Neural cell (in vitro differentiated cells): ENCODE measurements at regions not wholly inside any gene's neighbourhood (a gene's known extent, or its start where the extent isn't known, plus 50 kb on each side); places are given as distances from the start of the nearest gene placed in this dataset.

ENCODE experiments used
- H2AFZ ChIP-seq: fragments of 200-600, 300-800 bp; sonication (generic), shearing (Covaris generic); 2 replicates; pipeline ENCODE4 v1.6.0; 2014; ENCODE audit warnings: low read depth, mild to moderate bottlenecking, antibody characterized with exemption, low read length, moderate library complexity
- H3F3A ChIP-seq: fragments of 200-600 bp; shearing (Covaris generic); 2 replicates; pipeline ENCODE4 v1.6.1; 2016; ENCODE audit warnings: mild to moderate bottlenecking, moderate library complexity, mixed read lengths, antibody characterized with exemption, low read length; ENCODE audit not compliant: insufficient read depth, poor library complexity, severe bottlenecking
- H3K27ac ChIP-seq: fragments of 200-600, 300-800 bp; sonication (generic), shearing (Covaris generic); 2 replicates; pipeline ENCODE4 v1.5.1; 2014; ENCODE audit warnings: mild to moderate bottlenecking, low read length, moderate library complexity
- H3K27me3 ChIP-seq: fragments of 300-800, 200-600 bp; sonication (generic), shearing (Covaris generic); 2 replicates; pipeline ENCODE4 v1.6.0; 2014; ENCODE audit warnings: mild to moderate bottlenecking, low read depth, low read length, moderate library complexity; ENCODE audit not compliant: insufficient read depth
- H3K36me3 ChIP-seq: fragments of 300-800, 200-600 bp; sonication (generic), shearing (Covaris generic); 2 replicates; pipeline ENCODE4 v1.5.1; 2014; ENCODE audit warnings: mild to moderate bottlenecking, antibody characterized with exemption, low read length, moderate library complexity; ENCODE audit not compliant: insufficient read depth
- H3K4me2 ChIP-seq: fragments of 300-800, 200-600 bp; sonication (generic), shearing (Covaris generic); 2 replicates; pipeline ENCODE4 v1.6.0; 2014; ENCODE audit warnings: mild to moderate bottlenecking, low read length
- H3K4me3 ChIP-seq: fragments of 300-800, 200-600 bp; sonication (generic), shearing (Covaris generic); 2 replicates; pipeline ENCODE4 v1.5.1; 2014; ENCODE audit warnings: mild to moderate bottlenecking, low read length, moderate library complexity
- H3K79me2 ChIP-seq: fragments of 200-600 bp; shearing (Covaris generic); replicated peaks from 2 replicates; pipeline ENCODE4 v1.6.0; 2014; ENCODE audit warnings: mild to moderate bottlenecking, low read length, moderate library complexity; ENCODE audit not compliant: insufficient read depth
- H3K9ac ChIP-seq: fragments of 300-800, 200-600 bp; sonication (generic), shearing (Covaris generic); 2 replicates; pipeline ENCODE4 v1.6.1; 2016; ENCODE audit warnings: mild to moderate bottlenecking, low read length, mixed read lengths
- H3K9me2 ChIP-seq: fragments of 200-600 bp; shearing (Covaris generic); 2 replicates; pipeline ENCODE4 v1.6.1; 2016; ENCODE audit warnings: mild to moderate bottlenecking, low read length, mixed read lengths; ENCODE audit not compliant: insufficient read depth
- H3K9me3 ChIP-seq: fragments of 200-600, 300-800 bp; sonication (generic), shearing (Covaris generic); 2 replicates; pipeline ENCODE4 v1.6.1; 2016; ENCODE audit warnings: mild to moderate bottlenecking, mixed run types, low read length, moderate library complexity, mixed read lengths
- H4K20me1 ChIP-seq: fragments of 200-600 bp; shearing (Covaris generic); 2 replicates; pipeline ENCODE4 v1.6.1; 2016; ENCODE audit warnings: mild to moderate bottlenecking, mixed run types; ENCODE audit not compliant: insufficient read depth
- EP300 ChIP-seq: fragments of 450-650 bp; conservative IDR thresholded peaks from 2 replicates; pipeline ENCODE4 v1.6.1; 2014; ENCODE audit warnings: antibody characterized with exemption, mild to moderate bottlenecking, moderate library complexity; ENCODE audit not compliant: poor library complexity, severe bottlenecking
- EZH2 ChIP-seq: fragments of 200-600, 300-800 bp; shearing (Covaris generic), sonication (generic); IDR thresholded peaks from 2 replicates; pipeline ENCODE4 v1.6.1; 2014; ENCODE audit warnings: antibody characterized with exemption, low read length, borderline replicate concordance, mild to moderate bottlenecking; ENCODE audit not compliant: insufficient read depth, poor library complexity, severe bottlenecking
- MXI1 ChIP-seq: fragments of 450-650 bp; conservative IDR thresholded peaks from 2 replicates; pipeline ENCODE4 v1.6.1; 2014; ENCODE audit warnings: antibody characterized with exemption, mild to moderate bottlenecking; ENCODE audit not compliant: poor library complexity, severe bottlenecking
- POLR2AphosphoS5 ChIP-seq: IDR thresholded peaks from 2 replicates; pipeline ENCODE4 v1.6.1; 2012
- RAD21 ChIP-seq: fragments of 450-650 bp; conservative IDR thresholded peaks from 2 replicates; pipeline ENCODE4 v1.6.1; 2014; ENCODE audit warnings: antibody characterized with exemption, mild to moderate bottlenecking, moderate library complexity
- REST ChIP-seq: IDR thresholded peaks from 2 replicates; pipeline ENCODE4 v1.6.1; 2012; ENCODE audit warnings: borderline replicate concordance
- SMC3 ChIP-seq: fragments of 450-650 bp; conservative IDR thresholded peaks from 2 replicates; pipeline ENCODE4 v1.6.1; 2014; ENCODE audit warnings: antibody characterized with exemption, mild to moderate bottlenecking, moderate library complexity; ENCODE audit not compliant: poor library complexity
- TAF1 ChIP-seq: IDR thresholded peaks from 2 replicates; pipeline ENCODE4 v1.6.1; 2012; ENCODE audit warnings: low read depth
- TF ChIP-seq, protein P1 (sequence below): fragments of 450-650 bp; IDR thresholded peaks from 2 replicates; pipeline ENCODE4 v1.5.1; 2014; ENCODE audit warnings: antibody characterized with exemption, mild to moderate bottlenecking, moderate library complexity; ENCODE audit not compliant: poor library complexity, severe bottlenecking

DNA sequence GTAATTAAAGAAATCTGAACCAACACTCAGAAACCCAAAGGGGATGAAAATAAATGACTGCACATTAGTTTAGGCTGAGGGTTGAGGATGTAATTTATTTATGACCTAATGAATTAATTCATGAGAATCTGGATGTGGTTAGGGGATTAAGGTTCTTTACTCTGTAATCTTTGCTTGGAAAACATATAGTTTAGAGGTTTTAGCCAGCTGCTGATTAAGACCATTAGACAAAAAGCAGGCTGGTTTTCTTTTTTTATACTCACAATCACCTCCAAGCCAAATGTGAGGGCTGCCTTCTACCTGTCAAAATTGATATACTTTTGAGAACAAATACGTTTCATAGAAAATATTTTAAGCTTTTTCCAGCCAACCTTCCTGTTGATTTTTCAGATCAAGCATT is 2705.8 kb downstream of the PCDH7 start:
- H3K36me3 ChIP-seq: no peaks in the 10 kb centered on the region
- H3F3A ChIP-seq: no peaks in the 10 kb centered on the region
- H3K9ac ChIP-seq: no peak overlapping the region
- no peak overlapping the region for H2AFZ ChIP-seq
- H3K4me3 ChIP-seq: no peak overlapping the region
- H3K4me2 ChIP-seq: no peak overlapping the region
- no peaks in the 10 kb centered on the region for H3K9me2 ChIP-seq
- H4K20me1 ChIP-seq: no peaks in the 10 kb centered on the region
- no peak for TF ChIP-seq SMC3
- H3K27me3 ChIP-seq: no peaks in the 10 kb centered on the region
- H3K27ac ChIP-seq: no peak overlapping the region
- H3K9me3 ChIP-seq: no peaks in the 10 kb centered on the region
- H3K79me2 ChIP-seq: no peaks in the 10 kb centered on the region

DNA sequence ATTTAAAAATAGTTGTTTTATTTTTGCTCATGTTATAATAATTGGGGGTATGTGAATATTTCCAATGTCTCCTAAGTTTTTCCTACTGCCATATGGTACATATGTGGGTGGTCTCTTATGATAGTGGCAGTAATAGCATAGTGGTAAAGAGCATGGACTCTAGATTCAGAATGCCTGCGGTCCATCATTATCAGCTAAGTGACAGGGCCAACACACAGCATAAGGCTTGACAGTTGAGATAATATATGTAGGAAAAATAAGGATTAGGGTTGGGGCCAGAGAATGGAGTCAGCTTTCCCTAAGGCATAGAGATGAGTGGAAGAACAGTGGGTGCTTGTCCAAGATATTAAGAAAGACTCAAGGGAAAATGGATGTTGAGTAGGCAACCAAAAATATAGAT is 2707.5 kb downstream of the PCDH7 start:
- Histone ChIP-seq H4K20me1 (no peaks in the 10 kb centered on the region), H3K27ac (no peak overlapping the region), H3F3A (no peaks in the 10 kb centered on the region), H3K9me2 (no peaks in the 10 kb centered on the region), H3K4me2 (no peak overlapping the region), H3K79me2 (no peaks in the 10 kb centered on the region), H3K9me3 (no peaks in the 10 kb centered on the region), H2AFZ (no peak overlapping the region), H3K36me3 (no peaks in the 10 kb centered on the region), H3K27me3 (no peaks in the 10 kb centered on the region), H3K4me3 (no peak overlapping the region), H3K9ac (no peak overlapping the region)
- TF ChIP-seq POLR2AphosphoS5: peak; percentile 49
- TF ChIP-seq MXI1: no peak

DNA sequence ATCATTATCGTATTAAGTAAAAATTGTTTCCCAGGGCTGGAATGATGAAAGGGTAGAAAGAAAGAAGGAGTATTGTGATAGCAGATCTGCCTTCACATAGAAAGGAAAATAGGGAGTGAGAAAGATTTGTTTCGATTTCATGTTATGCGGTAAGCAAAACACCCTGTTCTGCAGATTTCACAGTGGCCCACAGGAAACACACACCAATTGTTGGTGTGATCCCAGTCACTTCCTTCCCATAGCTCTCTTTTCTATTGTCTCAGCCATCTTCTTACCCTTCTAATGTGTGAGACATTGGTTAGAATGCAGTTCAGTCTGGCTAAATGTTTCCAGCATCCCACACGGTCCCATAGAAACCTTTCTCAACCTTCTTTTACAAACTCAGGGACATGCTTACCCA is 2709.8 kb downstream of the PCDH7 start:
- Histone ChIP-seq H3K4me3 (no peak overlapping the region), H3K4me2 (no peak overlapping the region), H2AFZ (no peak overlapping the region), H3F3A (no peaks in the 10 kb centered on the region), H3K9me3 (no peaks in the 10 kb centered on the region), H4K20me1 (no peaks in the 10 kb centered on the region), H3K27ac (no peak overlapping the region), H3K9me2 (no peaks in the 10 kb centered on the region), H3K79me2 (no peaks in the 10 kb centered on the region), H3K9ac (no peak overlapping the region), H3K36me3 (no peaks in the 10 kb centered on the region), H3K27me3 (no peaks in the 10 kb centered on the region)
- TF ChIP-seq EP300: no peak
- no peak for TF ChIP-seq TAF1
- TF ChIP-seq REST: no peak
- no peak for TF ChIP-seq EZH2

DNA sequence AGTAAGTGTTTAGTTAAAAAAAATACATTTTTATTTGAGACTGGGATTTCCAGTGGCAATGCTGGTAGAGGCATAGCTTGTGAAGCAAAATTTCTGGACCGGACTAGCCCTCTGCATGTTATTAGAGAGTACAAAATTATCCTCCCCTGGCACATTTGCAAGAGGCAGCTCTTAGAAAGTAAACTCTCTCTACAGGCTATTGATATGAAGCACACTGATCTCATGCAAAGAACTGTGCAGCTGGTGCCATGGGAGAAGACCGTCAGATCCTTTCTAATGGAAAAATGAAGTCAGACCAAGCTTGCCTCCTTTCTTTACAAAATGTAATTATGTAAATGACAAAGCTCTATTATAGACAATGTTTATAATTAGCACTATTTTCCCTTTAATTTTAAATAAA is 2717.2 kb downstream of the PCDH7 start:
- TF ChIP-seq RAD21 (no peak), EZH2 (no peak), MXI1 (no peak), SMC3 (no peak), REST (no peak), TAF1 (no peak)
- TF ChIP-seq, protein P1, sequence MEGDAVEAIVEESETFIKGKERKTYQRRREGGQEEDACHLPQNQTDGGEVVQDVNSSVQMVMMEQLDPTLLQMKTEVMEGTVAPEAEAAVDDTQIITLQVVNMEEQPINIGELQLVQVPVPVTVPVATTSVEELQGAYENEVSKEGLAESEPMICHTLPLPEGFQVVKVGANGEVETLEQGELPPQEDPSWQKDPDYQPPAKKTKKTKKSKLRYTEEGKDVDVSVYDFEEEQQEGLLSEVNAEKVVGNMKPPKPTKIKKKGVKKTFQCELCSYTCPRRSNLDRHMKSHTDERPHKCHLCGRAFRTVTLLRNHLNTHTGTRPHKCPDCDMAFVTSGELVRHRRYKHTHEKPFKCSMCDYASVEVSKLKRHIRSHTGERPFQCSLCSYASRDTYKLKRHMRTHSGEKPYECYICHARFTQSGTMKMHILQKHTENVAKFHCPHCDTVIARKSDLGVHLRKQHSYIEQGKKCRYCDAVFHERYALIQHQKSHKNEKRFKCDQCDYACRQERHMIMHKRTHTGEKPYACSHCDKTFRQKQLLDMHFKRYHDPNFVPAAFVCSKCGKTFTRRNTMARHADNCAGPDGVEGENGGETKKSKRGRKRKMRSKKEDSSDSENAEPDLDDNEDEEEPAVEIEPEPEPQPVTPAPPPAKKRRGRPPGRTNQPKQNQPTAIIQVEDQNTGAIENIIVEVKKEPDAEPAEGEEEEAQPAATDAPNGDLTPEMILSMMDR: no peak
- no peaks in the 10 kb centered on the region for H4K20me1 ChIP-seq
- no peaks in the 10 kb centered on the region for H3K27me3 ChIP-seq
- H3K9ac ChIP-seq: no peak overlapping the region
- H3K4me2 ChIP-seq: no peak overlapping the region
- no peak overlapping the region for H3K4me3 ChIP-seq
- no peaks in the 10 kb centered on the region for H3F3A ChIP-seq
- no peaks in the 10 kb centered on the region for H3K9me2 ChIP-seq
- no peaks in the 10 kb centered on the region for H3K9me3 ChIP-seq
- no peaks in the 10 kb centered on the region for H3K36me3 ChIP-seq
- H2AFZ ChIP-seq: no peak overlapping the region
- H3K79me2 ChIP-seq: no peaks in the 10 kb centered on the region
- H3K27ac ChIP-seq: no peak overlapping the region
